ENCODE measurements at regions not wholly inside any gene's neighbourhood (a gene's known extent, or its start where the extent isn't known, plus 50 kb on each side); places are given as distances from the start of the nearest gene placed in this dataset.

DNA sequence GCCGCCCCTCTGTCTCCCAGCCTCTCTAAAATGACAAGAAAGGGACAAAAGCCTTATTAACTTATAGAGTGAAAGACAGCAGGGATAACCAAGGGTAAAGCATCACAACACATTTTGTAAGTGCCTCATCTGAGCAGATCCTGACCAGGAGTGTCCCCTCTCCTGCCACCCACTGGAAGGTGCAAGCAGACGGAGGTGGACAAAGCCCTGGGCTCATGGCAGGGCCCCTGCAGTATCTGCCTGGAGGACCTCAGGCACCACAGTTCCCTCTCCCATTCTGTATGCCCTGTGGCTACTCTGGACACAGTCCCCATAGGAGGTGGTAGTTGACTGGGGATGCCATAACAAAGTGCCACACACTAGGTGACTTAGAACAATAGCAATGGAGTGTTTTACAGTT is 319.8 kb downstream of the GADD45G start:
- no peaks in the 10 kb centered on the region for H3K27me3 ChIP-seq (replicated peaks in 1 of 4; ENCODE audit: control insufficient read depth in 3 of 4, extremely low read depth in 1 of 4, insufficient read depth in 3 of 4, low read length in 3 of 4)
- ChIA-PET POLR2A (ENCODE audit: partially characterized antibody) (interaction anchor here (0.6 kb wide), 1 partner anchor 229 kb away, joined by 3 read pairs; no protein-coding TSS in a partner anchor), CTCF (ENCODE audit: partially characterized antibody) (interaction anchor here (0.8 to 6.6 kb wide), 9 partner anchors 9 to 332 kb away, joined by 3 to 45 read pairs (median 10); no protein-coding TSS in a partner anchor)
- no peaks in the 10 kb centered on the region; a peak in 1 of 4 replicates for H3K79me2 ChIP-seq (ENCODE audit: control insufficient read depth in 1 of 2, insufficient read depth in 2 of 2, low read length in 2 of 2)
- H4K91ac ChIP-seq (replicated peaks; ENCODE audit: insufficient read length, low read length): no peak overlapping the region
- no peak overlapping the region for H3K56ac ChIP-seq (replicated peaks; ENCODE audit: insufficient read length, low read depth, low read length)
- no peak overlapping the region for H3K9ac ChIP-seq (replicated peaks in 1 of 4; ENCODE audit: extremely low read depth in 1 of 4, low read depth in 3 of 4, low read length in 3 of 4)
- H3K23ac ChIP-seq (ENCODE audit: insufficient read length): no peak overlapping the region
- H3K18ac ChIP-seq (ENCODE audit: extremely low read depth, low read length): no peak overlapping the region
- 89% methylated on average over 2 of the region's 2 CpGs; no CpG with 5 or more reads in 1 of the 2 experiments for WGBS, 2 experiments (ENCODE audit: extremely low coverage in 1 of 2, insufficient coverage in 1 of 2, insufficient read length in 1 of 2, insufficient replicate concordance in 2 of 2, low coverage in 1 of 2, low lambda C conversion rate in 2 of 2, missing lambda C conversion rate in 1 of 2)
- no peak for FAIRE-seq
- TF ChIP-seq KDM1A (IDR thresholded peaks at IDR 0.05; ENCODE audit: borderline replicate concordance, low read length) (no peak), EZH2 (IDR thresholded peaks at IDR 0.05; ENCODE audit: low read depth, low read length, severe bottlenecking) (no peak), ZNF274 (IDR thresholded peaks at IDR 0.05; ENCODE audit: borderline replicate concordance, extremely low read depth, low read length) (no peak), KDM5A (IDR thresholded peaks at IDR 0.05; ENCODE audit: low read length) (no peak), HDAC6 (IDR thresholded peaks at IDR 0.05; ENCODE audit: low read depth, low read length) (no peak), CHD1 (IDR thresholded peaks at IDR 0.05; ENCODE audit: low read depth, low read length) (no peak), ASH2L (IDR thresholded peaks at IDR 0.05; ENCODE audit: low read length) (no peak)
- no peak for DNase-seq (ENCODE audit: low read depth in 1 of 2, low spot score in 2 of 2)
- no peak overlapping the region for H2BK20ac ChIP-seq (ENCODE audit: low read length)
- H3K27ac ChIP-seq (ENCODE audit: low read depth, low read length): no peak overlapping the region
- no peak overlapping the region for H4K8ac ChIP-seq (ENCODE audit: extremely low read depth, insufficient read depth, low read length)
- no peak overlapping the region for H3K4ac ChIP-seq (replicated peaks; ENCODE audit: insufficient read length, low read depth, low read length)
- no peaks in the 10 kb centered on the region for H3K4me1 ChIP-seq (replicated peaks in 1 of 4; ENCODE audit: control insufficient read depth in 3 of 4, insufficient read depth in 4 of 4, low read length in 3 of 4)
- H2AK5ac ChIP-seq (ENCODE audit: low read depth, low read length): no peak overlapping the region
- H4K20me1 ChIP-seq (replicated peaks in 1 of 2; ENCODE audit: control insufficient read depth in 1 of 2, insufficient read depth in 2 of 2, low read length in 2 of 2): peaks cover 0 to 3% of the 10 kb centered on the region in 2 experiments
- H3K23me2 ChIP-seq (ENCODE audit: low read depth, low read length): no peaks in the 10 kb centered on the region; the same call in 1 of the 2 replicates
- no peaks in the 10 kb centered on the region for H3K9me3 ChIP-seq (ENCODE audit: insufficient read depth in 2 of 2, low read depth in 1 of 2, low read length in 1 of 2)
- no peak overlapping the region for H2BK120ac ChIP-seq (replicated peaks; ENCODE audit: low read depth, low read length)
- H4K5ac ChIP-seq (ENCODE audit: insufficient read length, low read depth, low read length): no peak overlapping the region
- H2AFZ ChIP-seq (ENCODE audit: low read length): no peak overlapping the region
- H3K79me1 ChIP-seq (ENCODE audit: low read depth, low read length): no peaks in the 10 kb centered on the region
- H3K36me3 ChIP-seq (ENCODE audit: control insufficient read depth in 2 of 4, insufficient read depth in 4 of 4, low read length in 3 of 4): no peaks in the 10 kb centered on the region
- H3K4me2 ChIP-seq (ENCODE audit: insufficient read depth in 1 of 2, low read depth in 2 of 2, low read length in 2 of 2): no peak overlapping the region
- H2BK12ac ChIP-seq (ENCODE audit: low read depth, low read length): no peak overlapping the region
- no peak overlapping the region for H3K4me3 ChIP-seq (ENCODE audit: extremely low read depth in 1 of 4, insufficient read depth in 2 of 4, low read depth in 3 of 4, low read length in 4 of 4)
- H2BK5ac ChIP-seq (ENCODE audit: low read depth, low read length): no peak overlapping the region
- no peak overlapping the region for H2BK15ac ChIP-seq (ENCODE audit: low read length)
- H3K14ac ChIP-seq (ENCODE audit: insufficient read length): no peak overlapping the region

Data from H1 (cell line).